ENCODE measurements at regions not wholly inside any gene's neighbourhood (a gene's known extent, or its start where the extent isn't known, plus 50 kb on each side); places are given as distances from the start of the nearest gene placed in this dataset.
"Not testable (repeated sequence)": the region's sequence is repeated elsewhere in the genome, so short reads cannot be mapped to it uniquely, and the experiment has no call there.

DNA sequence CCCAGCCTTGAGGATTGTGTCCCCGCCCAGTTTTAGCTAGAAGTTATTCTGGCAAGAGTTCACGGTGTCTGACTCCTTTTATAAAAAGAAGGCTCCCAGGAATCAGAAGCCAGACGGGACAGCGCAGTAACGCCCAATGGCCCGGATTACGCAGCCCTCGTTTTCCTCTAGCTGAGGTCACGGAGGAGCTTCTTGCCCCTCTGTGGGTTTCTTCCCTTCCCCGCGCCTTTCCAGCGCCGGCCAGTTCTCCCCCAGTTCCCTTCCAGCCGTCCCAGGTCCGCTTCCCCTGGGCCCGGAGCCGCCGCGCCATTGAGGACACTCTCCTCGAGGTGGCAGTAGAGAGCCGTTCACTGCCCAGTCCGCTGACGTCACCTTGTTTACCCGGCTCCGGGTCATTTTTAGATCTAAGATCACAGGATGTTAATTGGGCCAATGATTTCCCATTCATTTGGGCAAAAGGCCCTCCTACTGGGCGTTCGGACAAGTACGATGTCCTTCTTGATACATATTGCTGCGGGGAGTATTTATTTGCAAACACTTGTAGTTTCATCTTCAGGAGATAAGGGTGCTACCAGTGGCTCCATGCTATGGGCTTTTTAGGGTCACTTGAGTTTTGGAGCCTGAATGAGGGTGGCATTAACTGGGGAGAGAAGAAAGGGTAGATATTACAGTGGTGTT, 81.5 kb upstream of the PPM1B start:
- peak; percentile 60 to 82 for DNase-seq

DNA sequence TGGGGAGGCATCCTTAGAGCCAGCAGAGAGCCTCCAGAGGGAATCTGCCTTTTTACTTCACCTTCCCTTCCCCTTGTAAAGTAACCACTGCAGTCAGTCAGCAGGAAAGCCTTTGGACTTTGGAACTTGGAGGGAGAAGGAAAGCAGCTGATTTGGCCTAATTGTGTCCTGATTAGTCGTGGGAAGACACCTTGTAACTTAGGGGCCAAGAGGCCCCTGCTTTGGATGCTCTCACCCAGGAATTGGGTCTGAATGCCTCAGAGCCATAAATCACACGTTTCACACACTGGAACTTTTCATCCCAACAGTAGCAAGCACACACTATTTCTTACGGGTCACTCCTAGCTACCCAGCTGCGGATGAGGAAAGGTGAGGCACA, 81.0 kb upstream of the PPM1B start:
- no peak for DNase-seq

DNA sequence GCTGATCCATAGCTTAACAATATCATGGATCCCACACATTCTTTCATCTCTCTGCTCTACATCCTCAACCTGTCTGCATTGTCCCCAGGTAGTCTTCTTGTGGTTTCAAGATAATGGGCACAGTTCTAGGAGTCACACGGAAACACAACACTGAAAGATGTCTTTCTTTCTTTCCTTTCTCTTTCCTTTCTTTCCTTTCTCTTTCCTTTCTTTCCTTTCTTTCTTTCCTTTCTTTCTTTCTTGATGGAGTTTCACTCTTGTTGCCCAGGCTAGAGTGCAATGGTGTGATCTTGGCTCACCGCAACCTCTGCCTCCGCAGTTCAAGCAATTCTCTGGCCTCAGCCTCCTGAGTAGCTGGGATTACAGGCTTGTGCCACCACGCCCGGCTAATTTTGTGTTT, 76.2 kb upstream of the PPM1B start:
- DNase-seq = not testable (repeated sequence)

DNA sequence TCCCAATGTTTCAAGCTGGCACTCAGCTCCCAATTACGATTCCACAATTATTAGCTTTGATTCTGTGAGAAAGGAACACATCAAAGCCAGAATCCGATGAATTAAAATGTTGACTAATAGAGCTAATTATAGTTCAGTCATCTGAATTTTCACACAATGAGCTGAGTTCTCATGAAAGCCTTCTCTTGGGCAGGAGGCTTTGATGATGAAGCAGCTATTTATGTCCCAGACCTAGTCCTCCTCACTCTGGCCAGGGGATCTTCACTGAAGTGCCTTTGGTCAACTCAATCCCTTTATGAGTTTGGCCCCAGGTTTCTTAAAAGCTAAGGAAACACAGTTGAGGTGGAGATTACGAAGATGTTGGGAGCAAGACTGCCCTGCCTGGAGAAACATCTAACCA, 74.7 kb upstream of the PPM1B start:
- no peak for DNase-seq

DNA sequence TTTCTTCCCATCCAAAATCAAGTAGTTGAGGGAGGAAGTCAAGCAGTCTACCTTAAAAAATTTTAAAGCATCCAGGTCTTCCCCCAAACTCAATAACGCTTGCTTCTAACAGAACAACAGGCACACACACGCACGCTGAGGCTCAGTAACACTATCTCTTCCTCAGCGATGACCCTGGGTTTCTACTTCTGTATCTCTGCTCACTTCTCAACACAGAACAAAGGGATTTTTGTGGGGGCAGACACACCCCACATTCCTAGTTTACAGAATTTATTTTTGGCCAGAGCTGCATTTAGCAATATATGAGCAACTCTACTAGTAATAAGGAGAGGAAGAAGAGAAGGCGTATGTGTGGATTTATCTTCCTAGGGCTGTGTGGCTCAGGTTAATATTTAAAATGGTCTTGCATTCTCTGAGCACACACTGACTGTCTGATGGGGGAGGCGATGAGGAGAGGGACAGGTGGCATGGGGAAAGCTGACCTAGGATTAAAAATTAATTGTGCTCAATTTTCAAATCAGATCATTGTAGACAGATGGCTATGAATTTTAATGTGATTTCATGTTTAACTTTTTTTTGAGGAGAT, 71.3 kb upstream of the PPM1B start:
- no peak for DNase-seq

DNA sequence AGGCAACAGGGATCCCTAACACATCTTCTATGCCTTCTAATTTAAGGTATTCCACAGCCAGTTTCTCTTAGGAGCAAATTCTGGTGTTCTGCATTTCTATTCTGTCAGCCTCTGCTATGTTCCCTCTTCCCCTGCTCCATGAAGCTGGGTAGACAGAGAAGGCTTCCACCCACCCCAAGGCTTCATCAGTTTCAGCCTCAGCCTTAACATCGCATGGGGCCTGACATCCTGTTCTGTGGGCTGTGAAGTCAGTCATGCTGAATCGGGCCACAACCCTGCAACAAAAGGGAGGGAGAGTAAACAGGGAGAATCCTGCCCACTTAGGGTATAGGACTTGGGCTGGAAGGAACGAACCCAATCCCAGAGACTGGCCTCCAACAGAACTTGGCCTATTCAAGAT, 70.6 kb upstream of the PPM1B start:
- DNase-seq = no peak

DNA sequence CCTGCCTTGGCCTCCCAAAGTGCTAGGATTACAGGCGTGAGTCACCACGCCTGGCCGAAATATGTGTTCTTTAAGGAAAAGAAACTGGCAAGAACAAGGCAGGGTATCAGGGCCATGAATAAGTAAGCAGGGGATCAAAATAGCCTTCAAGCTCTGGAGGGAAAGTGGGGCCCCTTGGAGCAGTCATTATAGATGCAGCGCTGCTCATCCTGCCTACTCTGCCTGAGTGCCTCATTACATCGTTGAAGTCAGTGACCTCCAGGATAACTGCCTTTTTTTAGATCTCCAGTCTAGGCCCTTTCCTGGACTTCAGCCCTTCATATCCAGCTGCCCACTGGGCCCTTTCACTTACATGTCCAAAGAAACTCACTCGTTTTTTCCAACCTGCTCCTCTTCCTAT, 69.8 kb upstream of the PPM1B start:
- no peak for DNase-seq

DNA sequence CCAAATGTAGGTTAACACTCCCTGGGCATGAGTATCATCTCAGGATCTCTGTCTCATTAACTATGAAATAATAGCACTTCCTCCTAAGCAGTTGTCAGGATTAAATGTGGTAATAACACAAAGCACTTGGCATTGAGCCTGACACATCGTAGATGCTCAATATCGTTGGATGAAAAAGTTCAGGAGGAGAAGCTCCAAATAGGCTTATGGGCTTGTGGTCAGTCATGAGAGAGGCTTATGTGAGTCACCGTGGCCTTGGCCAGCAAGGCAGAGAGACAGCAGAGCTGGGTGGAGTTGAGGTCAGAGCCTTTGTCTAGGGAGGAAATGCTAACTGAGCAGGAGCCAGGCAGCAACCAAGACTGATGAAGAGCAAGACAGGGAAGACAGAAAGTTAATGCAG, 68.3 kb upstream of the PPM1B start:
- DNase-seq = no peak

DNA sequence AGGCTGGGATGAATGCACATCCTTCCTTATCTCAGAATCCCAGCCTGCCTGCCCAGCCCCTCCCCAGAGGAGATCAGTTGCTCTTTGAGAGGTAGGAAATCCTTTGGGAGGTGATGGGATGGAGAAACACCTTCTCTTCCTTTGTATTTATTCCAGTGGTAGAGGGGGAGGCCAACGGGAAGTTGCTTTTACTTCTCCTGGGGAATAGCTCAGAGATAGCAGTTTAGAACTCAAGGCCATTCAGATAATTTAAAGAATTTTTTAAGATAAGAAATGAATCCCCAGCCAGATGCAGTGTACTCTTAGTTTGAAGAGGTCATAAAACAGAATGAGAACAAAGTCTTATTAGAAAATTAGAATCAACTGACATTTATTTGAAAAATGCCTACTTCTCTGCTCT, 67.4 kb upstream of the PPM1B start:
- DNase-seq = no peak

DNA sequence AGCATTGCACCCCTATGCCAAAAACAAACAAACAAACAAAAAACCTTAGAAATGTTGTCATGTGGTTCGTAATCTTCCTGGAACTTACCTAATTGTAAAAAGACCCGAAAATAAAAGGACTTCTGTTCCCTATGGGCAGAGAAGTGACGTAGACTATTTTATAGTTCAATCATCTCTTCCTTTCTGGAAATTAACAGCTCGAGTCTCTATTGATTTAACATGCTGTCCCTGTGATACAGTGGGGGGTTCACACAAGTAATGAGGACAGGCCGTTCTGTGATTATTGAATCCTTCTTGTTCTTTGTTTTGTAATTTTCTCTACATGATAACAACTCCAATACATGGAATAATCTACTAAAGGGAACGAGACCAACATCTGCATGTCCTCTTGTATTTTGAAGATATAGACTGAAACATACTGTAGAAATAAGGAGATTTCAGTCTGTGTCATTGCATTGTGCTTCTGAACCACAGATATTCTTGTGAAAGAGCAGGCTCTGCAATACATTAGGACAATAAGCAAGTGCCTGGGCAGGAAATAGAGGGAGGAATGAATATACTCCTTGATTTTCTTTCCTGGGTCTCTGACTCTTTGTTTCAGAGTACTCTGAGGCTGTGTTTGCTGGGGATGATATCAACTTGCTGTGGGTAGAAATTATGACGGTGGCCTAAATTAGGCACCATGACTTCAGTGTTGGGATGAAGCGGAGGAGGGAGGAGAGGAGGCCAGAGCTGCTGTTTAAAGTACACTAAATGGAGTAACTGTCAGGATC, 65.7 kb upstream of the PPM1B start:
- DNase-seq = no peak

DNA sequence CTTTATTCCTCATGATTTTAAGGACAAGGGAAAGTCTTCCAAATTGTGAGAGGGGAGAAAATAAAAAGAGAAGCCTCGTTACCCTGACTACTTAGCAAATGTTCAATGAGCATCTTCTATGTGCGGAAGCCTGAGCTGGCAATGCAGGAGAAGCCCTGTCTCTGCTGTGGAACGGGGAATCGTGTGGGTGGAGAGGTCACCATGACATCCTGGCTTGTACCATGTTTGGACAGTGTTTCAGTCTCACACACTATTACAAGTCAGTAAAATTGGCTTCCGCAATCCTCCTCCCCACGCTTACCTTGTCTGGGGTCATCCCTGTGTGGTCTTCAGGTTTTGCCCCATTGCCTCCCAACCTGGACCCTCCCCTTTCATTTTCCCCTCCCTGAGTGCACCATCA, 65.0 kb upstream of the PPM1B start:
- no peak for DNase-seq

DNA sequence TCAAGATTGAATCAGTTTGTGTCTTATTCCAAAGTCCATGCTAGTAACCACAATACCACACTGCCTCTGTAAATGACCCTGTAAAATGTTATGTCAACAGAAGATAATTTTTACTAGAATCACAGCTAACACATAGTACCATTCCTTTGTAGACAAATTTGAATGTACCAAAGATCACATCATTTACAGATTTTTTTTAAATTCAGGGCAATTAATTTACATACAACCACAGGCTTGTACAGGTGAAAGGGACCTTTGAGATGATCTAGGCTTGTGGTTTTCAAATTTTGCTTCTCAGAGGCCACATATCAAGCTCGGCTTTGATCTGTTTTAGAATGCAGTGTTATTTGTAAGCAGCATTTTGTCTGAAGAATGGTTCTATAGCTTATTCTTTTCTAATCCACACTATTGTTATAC, 63.8 kb upstream of the PPM1B start:
- no peak for DNase-seq

DNA sequence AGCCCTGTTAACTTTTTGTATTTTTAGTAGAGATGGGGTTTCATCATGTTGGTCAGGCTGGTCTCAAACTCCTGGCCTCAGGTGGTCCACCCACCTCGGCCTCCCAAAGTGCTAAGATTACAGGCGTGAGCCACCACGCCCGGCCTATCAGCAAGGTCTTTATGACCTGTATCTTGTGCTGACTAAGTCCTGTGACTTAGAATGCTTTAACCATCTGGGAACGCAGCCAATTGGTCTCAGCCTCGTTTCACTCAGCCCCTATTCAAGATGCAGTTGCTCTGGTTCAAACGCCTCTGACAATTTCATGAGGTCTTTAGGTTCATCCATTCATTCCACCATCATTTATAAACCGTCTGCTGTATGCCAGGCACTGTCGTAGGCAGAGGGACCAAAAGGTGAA, 62.2 kb upstream of the PPM1B start:
- DNase-seq = not testable (repeated sequence)

DNA sequence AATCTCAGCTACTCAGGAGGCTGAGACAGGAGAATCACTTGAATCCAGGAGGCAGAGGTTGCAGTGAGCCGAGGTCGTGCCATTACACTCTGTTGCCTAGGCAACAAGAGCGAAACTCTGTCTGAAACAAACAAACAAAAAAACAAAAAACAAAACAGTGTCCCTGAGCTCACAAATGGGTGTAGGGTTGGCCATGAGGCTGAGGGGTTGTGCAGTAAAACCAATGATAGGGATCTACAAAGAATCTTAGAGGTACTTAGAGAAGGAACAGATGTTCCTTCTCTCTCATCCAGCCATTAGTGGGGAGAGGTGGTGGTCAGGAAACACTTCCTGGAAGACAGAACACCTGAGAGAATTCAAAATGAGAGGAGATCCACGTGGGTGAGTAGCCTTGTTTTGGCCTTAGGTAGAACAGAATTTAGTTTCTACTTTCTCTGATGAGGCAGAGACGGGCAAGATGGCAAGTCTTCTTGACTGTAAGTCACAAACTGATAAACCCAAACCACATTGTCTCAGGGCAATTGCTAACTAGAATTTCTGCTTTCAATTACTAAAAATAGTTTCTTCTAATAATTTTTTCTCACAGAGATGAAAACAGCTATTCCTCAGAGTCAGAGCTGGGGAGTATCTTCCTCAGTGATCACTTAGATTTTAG, 61.5 kb upstream of the PPM1B start:
- DNase-seq = no peak

DNA sequence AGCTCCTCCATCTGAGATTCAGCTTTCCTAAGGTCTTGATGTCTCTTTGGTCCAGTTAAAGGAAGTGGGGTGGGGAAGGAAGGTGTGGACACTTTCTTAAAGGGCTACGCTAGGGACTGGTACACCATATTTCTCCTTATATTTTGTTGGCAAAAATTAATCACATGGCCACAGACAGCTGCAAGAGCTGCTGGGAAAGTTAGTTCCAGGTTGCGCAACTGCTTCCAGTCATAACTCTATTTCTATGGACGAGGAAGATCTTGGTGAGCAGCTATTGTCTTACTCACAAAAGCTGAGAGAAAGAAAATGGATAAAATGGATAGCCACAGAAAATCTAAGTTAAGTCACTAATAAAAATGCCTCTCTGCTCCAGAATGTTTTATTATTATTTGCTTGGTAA, 60.7 kb upstream of the PPM1B start:
- no peak for DNase-seq

DNA sequence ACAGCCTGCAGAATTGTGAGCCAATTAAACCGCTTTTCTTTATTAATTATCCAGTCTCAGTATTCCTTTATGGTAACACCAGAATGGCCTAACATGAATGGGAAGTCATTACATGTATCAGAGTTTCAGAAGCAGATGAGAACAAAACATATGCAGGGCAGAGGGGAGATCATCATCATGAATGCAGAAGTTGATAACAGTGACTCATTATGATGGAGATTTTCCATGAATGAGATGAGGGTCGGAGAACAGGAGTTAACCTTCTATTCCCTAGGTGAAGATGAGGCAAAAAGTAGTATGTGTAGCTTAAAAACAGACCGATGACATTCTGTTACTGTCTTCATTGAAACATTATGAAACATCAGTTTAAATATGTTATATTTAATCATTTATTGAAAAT, 59.5 kb upstream of the PPM1B start:
- DNase-seq = no peak

DNA sequence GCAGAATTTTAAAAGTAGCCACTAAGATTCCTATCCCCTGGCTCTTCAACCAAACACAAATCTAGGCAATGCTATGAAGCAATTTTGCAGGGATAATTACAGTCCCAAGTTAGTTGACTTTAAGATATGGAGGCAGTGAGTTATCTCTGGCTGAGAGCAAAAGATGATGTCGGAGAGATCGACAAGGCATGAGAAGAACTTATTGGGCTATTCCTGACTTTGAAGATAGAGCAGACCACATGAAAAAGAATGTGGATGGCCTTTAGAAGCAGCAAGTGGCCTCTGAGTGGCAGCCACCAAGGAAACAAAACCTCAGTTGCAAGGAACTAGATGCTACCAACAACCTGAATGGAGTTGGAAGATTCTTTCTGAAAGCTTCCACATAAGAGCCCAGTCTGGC, 58.2 kb upstream of the PPM1B start:
- DNase-seq = no peak

DNA sequence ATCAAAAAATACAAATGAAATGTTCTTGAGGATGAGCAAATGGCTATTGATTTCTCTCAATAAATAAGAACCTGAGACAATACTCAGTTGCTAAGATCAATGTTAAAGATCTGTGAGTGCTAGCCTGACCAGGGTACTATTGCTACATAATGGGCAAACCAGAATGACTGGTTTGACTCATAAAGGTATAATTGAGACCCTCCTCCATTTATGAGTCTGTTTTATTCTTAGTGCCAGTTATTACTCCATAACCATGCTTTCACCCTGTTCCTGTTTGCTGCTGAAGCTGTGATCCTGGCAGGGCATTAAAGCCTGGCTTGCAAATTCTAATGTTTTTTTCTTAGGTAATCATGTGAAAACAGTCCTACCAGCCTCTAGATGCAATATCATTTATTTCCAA, 56.6 kb upstream of the PPM1B start:
- DNase-seq = no peak

DNA sequence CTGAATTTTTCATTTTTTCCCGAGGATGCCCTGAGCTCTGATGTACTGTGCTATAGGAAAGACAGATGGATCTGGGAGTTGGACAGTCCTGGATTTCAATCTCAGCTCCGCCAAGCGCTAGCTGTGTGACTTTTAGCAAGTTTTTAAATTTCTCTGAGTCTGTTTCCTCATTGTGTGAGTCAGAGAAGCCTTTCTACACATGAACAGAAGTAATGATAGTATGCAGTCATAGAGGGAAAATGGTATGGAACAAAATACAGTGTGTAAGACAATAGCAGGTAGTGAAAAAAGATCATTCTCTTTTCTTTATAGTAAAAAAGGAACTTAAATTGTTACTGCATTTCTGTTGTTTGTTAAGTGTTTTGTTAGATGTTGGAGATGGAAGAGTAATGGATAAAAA, 52.4 kb upstream of the PPM1B start:
- no peak for DNase-seq

DNA sequence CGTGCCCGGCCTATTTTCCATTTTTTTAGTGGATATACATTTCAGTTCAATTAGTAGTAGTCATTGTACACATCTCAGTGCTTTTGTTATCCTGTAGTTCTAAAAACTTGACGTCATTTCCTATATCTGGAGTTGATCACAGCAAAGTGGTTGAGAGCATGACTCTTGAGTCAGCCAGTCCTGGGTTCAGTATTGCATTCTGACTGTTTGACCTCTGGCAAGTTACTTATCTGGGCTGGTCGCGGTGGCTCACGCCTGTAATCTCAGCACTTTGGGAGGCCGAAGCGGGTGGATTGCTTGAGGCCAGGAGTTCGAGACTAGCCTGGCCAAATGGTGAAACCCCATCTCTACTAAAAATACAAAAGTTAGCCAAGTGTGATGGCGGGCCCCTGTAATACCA, 50.4 kb upstream of the PPM1B start:
- DNase-seq = no peak
